HuH-7.5 (cell line): ENCODE measurements at regions not wholly inside any gene's neighbourhood (a gene's known extent, or its start where the extent isn't known, plus 50 kb on each side); places are given as distances from the start of the nearest gene placed in this dataset.

ENCODE experiments used
- DNase-seq: peaks from one replicate; pipeline ENCODE4 v3.0.0; 2011; ENCODE audit warnings: low spot score

DNA sequence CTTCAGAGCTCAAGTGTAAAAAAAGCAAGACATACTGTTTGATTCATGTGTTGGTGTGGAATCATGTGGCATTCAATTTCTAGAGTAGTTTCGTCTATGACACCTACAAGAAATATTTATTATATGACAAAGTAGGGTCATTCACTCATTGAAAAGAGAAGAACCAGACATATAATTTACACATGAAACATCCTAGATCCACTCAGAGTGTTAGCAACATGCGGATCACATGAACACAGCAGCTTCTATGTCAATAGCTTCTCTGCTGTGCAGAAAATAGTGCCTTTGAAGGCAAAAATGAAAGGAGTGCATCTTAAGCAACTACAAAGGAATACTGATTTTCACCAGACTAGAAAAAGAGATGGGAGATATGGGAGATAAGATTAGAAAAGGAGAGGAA is 569.8 kb downstream of the RPS29 start:
- DNase-seq: no peak

DNA sequence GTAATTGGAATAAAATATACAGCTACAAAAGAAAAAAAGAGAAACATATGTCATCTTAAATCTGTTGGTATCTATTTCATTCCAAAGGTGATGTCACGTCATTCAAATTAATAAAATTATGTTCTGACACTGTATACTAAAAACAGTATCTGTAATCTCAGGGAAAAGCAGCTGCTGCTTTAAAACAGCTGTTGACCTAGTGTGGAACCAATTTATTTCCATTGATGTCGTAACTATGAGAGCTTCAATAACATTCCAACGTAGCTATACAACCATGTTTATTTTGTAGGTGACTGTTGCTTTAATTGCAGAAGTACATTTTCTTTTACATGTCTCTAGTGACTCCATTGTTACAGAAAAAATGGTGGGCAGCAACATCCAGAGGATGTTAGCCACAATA is 571.7 kb downstream of the RPS29 start:
- DNase-seq: no peak

DNA sequence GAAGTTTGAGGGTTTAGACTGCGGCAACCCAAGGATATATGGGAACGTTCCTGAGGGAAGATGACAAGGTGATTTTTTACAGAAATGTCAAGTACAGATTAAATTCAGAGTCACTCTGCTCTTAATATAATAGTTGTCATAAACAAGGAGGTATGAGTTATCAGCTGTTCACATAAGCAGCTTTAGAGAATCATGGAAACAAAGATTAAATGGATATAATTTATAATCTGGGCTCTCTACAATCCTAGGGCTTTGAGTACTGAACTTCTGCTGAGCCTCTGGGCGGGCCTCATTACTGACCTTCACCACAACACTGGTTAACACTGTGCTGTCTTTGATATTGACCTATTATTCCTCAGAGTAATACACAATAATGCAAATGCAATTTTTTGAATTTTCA is 577.8 kb downstream of the RPS29 start:
- no peak for DNase-seq

DNA sequence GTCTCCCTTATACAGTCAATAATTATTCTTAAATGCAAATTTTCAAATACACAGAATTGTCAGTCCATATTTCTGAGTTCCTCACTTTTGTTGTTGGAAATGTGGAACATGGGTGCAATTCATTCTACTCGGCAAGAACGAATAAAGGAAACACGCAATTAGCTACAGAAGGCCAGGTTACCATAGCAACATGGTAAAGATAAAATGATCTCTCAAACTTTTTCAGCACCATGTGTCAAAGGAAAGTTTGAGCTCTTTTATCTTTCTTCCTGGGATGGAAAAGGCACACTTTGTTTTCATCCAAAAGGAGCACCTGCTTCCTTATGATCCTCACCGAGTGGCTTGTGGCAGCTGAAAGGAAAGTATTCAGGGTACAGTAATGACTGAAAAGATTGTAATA is 595.0 kb downstream of the RPS29 start:
- DNase-seq: no peak

DNA sequence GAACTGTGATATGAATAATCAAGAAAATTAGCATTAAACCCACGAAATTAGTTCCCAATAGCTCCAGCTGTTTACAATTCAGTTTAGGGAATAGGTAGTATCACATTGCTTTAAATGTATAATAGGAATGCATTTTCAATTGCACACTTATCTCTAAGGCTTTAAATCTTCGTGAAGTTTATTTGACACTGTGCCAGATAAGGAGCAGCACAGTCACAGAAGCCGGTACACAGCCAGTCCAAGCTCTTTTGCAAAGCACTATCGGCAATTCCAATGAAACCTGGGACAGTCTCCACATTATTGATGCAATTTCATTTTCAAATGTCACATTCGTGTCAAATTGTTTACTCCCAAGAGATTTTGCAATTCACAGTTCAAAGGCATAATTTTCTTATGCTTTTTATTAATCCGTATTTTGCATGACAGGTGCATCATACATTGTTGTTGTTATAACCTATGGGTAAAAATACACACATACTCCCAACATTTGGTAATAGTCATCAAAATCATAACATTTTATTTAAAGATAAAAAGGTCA is 602.8 kb downstream of the RPS29 start:
- no peak for DNase-seq

DNA sequence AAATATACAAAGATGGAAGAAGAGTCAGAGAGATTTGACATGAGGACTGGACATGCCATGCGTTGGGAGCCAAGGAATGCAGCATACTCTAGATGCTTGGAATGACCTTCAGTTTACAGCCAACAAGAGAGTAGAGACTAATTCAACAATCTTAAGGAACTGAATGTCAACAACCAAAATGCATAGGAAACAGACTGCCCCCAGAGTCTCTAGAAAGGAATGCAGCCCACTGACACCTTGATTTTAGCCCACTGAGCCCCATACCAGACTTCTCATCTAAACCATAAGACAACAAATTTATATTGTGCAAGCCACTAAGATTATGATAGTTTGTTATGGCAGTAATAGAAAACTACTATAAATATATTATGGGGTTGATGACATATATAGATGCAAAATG is 611.2 kb downstream of the RPS29 start:
- no peak for DNase-seq

DNA sequence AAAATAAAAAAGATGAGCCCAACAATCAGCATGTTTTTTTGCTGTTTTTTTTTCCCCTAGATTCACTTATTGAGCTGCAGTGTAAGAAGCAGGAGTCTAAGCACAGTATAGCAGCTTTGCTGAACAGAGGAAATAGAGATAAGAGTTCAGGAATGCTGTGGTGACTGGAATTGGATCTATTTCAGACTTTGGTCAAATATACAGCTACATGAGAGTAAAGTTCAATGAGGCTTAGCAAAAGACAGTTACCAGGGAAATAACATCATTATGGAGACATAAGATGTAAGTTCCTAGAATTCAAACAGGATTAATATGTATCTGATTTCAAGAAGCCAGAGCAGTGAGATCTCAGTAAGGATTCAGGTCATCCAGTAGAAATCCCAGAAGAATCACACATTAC is 613.0 kb downstream of the RPS29 start:
- DNase-seq: peak; percentile 4

DNA sequence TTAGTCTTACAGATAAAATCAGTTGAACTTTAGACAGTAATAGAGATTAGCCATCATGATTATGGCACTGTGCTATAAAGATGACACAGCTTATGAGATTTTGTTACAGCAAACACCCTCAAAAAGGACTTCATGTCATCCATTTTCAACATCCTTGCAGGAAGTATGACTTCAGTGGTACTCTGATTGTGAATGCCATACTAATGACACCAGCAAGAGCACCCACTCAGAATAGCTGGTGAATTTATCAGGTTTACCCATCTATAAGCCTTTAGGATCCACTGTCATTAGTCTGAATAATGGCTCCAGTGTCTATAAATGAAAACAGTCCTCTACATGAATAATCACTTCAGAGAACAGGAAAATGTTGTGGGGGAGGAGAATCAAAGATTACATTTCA is 615.2 kb downstream of the RPS29 start:
- DNase-seq: no peak

DNA sequence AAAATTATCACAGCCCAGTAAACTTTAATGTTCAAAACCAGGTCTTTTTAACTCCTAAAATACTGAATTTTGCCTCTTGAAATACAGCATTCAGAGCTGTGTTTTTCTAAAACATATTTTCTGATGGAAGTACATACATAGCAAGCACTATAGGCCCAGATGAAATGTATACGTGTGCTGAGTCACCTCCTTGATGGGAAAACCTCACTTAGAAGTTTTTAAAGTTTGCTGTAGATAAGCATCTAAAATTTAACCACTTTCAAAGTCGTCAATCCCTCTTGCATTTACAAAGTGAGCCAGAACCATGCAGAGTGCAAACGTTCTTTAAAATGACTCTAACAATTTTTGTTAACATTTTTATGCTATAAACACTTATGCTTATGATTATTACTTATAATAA is 618.8 kb downstream of the RPS29 start:
- no peak for DNase-seq

DNA sequence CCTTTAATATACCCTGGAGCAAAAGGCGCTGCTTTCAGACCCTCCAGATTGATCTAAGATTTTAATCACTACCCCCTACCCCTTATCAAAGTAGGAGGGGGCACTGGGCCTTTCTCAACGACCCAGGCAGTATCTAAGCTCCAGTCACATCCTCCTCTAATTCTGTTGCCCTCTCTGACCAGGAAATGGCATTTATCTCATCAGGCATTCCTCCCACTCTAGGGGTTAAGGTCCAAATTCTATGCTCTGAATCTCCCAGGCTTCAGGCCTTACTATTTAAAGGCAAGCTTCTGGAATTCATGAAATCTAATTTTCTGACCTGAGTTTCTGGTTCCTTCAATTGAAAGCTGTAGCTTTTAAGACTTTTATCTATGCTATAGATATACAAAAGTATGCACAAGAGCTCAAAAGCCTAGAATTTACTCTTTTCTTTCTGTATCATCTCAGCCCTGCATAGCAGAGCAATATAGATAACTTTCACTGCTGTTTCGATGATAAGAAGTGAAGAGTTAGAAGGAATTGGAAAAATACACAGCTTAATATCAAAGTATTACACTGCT is 622.9 kb downstream of the RPS29 start:
- DNase-seq: peak; percentile 6

DNA sequence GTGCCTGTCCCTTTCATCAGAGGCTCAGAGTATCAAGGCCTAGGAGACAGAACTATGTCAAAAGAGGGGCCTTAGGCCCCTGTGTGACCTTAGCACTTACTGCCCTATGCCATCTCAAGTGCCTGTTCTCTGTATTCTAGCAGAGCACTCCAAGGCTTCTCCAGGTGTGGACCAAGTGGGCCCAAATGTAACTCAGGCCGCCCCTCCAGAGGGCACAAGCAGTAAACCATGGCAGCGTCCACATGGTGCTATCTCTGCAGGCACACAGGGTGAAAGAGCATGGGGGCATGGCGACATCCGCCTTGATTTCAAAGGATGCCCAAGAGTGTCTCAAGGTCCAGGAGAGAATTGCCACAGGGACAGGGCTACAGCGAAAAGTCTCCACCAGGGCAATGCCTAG is 628.7 kb downstream of the RPS29 start:
- DNase-seq: no peak

DNA sequence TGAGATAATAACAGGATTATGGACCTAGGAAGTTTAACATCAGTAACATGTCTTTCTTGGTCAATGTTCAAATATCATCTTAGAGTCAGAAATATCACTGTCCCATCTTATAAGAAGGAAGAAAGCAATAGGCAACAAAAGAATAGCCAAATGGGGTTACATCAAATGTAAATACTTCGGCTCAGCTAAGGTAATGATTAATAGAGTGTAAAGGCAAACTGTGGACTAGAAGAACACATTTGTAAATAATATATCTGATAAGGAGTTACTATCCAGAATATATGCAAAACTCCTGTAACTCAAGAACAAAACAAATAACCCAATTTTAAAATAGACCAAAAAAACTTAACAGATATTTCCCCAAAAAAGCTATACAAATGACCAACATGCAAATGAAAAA is 630.3 kb downstream of the RPS29 start:
- no peak for DNase-seq

DNA sequence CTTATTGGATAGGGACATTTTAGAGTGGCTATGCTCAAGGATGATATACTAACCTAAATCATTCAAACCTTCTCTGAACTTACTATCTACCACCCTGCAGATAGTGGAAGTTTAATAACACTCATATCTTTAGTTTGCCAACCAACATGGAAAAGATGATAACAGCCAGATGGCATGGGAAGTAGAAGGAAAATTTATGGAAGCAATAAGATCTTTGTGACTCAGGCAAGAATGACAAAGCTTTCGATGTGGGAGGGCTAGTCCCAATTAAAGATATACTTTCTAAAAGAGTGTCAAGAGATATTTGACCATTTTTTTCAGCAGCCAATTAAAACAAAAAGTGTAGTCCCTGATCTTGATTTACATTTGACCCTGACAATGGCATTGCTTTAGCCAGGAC is 631.7 kb downstream of the RPS29 start:
- no peak for DNase-seq

DNA sequence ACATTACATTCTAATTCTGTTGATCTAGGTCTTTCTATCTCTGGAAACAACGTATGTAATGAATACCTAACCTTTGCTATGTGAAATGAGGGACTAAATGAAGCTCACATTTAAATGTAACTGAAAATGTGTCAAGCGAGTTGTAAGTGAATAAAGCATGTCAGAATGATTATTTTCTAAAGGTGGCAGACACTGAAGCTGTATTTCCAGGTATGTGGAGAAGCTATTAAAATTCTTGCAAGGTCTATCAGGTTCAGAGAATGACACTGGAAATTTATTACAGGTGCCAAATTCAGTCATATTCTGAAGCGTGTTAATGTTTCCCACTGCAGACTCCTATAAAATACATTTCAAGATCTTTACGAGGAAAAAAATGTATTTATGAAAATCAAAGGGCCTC is 641.4 kb downstream of the RPS29 start:
- no peak for DNase-seq

DNA sequence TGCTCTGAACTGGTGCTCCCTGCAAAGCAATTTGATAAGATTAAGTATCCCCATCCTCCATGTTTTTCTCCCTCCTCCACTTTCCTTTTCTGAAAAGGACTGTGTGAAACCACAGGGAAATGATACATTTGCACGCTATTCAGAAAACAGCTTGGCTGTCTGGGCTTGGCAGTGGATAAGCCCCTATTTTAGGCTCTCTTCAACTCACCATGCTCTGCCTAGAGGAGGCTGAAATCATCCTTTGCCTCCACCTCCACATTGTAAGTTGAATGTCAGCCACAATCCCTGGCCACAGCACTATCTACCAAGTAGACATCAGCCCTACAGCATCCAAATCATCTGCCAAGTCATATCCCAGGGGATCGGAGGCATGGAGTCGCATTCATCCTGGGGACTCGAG is 642.3 kb downstream of the RPS29 start:
- no peak for DNase-seq

DNA sequence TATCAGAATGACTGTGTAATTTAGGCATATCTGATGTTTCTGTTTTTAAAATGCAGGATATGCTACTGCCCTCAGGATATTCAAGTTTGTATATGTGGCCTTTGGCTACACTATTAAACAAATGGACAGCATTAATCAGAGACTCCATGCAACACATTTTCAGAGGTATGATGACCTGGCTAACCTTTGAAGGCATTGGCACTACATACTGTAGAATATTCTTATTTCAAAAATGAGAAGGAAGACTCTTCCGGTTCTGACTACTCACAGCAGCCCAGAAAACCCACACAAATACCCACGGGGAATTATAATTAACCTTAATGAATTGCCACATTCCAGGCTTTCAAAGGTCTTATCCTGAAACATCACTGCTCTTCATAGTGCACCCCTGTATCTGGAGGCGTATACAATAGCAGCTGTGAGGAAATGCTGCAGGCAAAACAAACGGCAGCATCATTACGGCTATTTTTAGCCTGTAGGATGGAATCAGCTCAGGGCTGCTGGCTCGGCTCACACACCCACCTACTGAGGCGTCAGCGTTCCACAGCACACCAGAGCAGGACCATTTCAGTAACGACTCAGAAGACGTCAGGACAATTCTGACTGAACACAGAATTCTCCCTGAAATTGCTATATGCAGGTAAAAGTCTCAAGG is 648.5 kb downstream of the RPS29 start:
- DNase-seq: no peak

DNA sequence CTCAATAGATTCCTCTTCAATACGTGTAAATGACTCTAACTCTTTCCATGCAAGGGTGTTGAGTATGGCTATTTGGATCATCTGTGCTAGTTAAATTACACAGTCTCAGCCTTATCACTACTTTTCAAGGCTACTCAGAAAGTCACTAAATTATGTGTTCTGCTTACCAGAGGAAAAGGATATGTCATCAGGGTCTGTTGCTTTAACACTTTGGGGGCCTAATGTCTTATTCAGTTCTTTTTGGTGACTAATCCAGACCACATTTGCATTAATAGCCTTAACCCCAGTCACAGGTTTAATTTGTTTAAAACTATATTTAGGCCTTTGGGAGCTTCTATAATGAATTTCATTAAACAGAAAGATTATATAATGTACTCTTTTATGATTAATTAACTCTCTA is 649.3 kb downstream of the RPS29 start:
- DNase-seq: no peak

DNA sequence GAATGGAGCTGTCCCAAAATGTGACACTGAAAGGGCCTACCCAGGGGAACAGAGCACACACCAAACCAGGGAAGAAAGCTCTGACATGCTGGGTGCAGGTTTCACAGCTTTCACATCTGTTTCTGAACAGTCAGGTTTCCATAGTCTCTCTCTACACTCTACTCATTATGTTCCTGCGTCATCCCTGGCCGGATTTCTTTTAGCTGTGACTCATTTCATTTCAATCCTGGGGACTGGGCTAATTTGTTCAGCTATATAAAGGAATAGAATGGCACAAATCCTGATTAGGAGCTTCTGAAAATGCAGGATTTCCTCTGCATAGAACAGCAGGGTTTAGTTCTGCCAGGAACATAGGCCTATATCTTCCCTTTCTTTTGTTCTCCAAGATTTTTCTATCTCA is 649.8 kb downstream of the RPS29 start:
- DNase-seq: no peak

DNA sequence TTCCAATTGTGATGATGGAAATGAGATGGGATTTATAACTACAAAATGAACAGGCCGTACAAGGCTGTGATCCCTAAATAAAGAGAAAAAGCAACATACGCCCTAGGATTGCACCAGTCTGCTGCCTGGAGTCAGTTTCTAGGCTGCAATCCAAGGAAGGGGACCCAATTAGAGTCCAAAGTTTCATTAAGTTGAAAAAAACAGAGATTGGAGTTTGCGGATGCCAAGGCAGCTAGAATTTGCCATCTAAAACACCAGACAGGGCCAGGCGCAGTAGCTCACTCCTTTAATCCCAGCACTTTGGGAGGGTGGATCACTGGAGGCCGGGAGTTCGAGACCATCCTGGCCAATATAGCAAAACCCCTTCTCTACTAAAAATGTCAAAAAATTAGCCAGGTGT is 661.0 kb downstream of the RPS29 start:
- DNase-seq: no peak

DNA sequence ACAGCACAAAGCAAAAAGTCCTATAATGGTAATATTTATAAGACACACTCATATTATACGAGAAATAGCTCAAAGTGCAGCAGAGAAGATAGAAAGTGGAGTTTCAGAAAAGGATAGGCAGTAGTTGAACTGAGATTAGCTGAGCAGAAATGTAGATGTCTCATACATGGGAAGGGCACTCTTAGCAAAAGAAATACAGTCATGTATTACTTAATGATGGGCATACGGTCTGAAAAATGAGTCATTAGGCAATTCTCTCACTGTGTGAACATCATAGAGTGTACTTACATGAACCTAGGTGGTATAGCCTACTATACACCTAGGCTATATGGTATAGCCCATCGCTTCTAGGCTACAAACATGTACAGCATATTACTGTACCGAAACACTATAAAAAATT is 671.3 kb downstream of the RPS29 start:
- no peak for DNase-seq

DNA sequence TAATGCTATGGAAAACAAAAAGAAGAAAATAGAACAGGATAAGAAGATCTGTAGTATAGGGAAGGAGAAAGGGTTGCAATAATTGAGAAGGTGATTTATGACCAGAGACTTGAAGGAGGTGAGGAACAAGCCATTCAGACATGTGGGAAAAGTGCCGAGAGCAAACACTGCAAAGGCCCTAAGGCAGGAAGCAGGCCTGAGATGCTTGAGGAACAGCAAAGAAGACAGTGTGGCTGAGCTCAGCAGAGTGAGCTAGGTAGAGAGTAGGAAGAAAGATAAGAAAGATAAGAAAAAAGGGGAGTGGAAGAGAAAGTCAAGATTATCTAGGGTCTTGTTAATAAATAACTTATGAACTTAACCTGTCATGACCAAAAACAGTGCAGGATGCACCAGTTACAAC is 671.8 kb downstream of the RPS29 start:
- no peak for DNase-seq

DNA sequence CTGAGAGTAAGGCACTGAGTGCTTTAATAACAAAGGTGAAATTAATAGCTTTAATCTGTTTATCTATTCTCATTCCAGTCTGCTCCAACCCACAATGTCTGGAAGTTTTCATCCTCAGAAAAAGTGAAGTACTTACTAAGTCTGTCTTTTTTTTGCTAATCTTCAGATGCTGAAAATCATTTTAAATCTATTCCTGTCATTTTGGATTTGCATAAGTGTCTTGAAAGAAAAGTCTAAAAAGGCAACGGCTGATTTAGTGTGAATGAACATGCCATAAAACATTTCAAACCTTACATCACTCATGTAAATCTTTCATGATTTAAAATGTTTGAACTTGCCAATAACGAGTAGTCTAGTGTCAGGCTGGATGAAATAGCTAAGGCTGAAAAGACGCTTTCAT is 685.6 kb downstream of the RPS29 start:
- DNase-seq: no peak

DNA sequence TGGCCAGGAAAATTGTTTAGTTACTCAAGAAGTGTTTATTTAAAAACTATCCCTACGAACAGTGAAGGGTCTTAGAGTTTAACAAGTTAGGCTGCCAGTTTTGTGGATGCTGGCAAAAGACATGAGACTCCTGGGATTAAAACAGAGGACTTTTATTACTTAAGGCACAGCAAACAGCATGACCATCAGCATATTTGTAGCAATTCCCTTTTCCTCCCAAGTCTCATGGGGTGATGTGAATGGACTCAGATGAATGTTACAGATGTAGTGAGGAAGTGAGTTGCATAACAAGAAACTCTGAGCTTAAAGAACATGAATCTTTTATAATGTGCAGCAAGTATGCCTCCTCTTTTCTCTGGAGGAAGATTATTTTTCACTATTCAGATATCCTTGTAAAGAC is 695.8 kb downstream of the RPS29 start:
- no peak for DNase-seq

DNA sequence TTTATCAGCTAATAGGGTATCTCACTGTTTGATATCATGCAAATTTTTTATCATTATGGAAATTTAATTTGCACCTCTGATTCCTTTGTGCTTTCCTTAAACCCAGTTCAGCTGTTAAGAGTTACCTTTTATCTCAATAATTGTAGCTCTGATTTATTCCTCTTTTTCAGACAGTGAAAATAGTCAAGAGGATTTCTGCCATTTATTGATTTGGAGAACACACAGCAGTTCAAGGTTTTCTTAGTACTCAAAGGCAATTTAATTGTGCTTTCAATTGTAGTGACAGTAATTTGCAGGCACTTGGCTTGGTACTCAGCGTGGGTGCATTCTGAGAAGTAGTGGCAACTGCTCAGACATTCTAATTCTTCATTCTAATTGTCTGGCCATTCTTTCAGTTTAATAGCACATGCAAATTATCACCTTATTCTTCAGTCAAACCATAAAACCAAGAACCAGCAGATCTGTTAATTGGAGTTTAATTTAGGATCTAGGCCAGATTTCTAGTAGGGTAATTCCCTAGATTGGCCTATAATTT is 709.3 kb downstream of the RPS29 start:
- DNase-seq: no peak
